Fibroblast of mammary gland (primary cell): ENCODE measurements at regions not wholly inside any gene's neighbourhood (a gene's known extent, or its start where the extent isn't known, plus 50 kb on each side); places are given as distances from the start of the nearest gene placed in this dataset.
"Not testable (repeated sequence)": the region's sequence is repeated elsewhere in the genome, so short reads cannot be mapped to it uniquely, and the experiment has no call there.

ENCODE experiments used
- DNase-seq: peaks from one replicate; pipeline ENCODE4 v3.0.0-alpha.2; 2010; ENCODE audit warnings: low read depth
- H3K4me3 ChIP-seq: 2 replicates; pipeline ENCODE4 v1.5.1; 2011; ENCODE audit warnings: low read depth, mild to moderate bottlenecking, low read length, moderate library complexity; ENCODE audit not compliant: control insufficient read depth
- CTCF ChIP-seq: conservative IDR thresholded peaks from 2 replicates; pipeline ENCODE4 v1.5.1; 2011; ENCODE audit warnings: low read depth, low read length, inconsistent platforms; ENCODE audit not compliant: control insufficient read depth, insufficient read depth

GRCh38 chr3:35295906-35296305 lies 343.4 kb upstream of the ARPP21 start:
- DNase-seq: no peak
- no peak overlapping the region for H3K4me3 ChIP-seq
- TF ChIP-seq CTCF: no peak

- no peak overlapping the region for H3K4me3 ChIP-seq
- no peak for DNase-seq
- TF ChIP-seq CTCF: no peak
Measured at GRCh38 chr3:35296533-35296932, 342.8 kb upstream of the ARPP21 start.

- DNase-seq, H3K4me3 ChIP-seq: not testable (repeated sequence)
Measured at GRCh38 chr3:35296944-35297343, 342.4 kb upstream of the ARPP21 start.

- DNase-seq: no peak
- TF ChIP-seq CTCF: no peak
- H3K4me3 ChIP-seq: no peak overlapping the region
Measured at GRCh38 chr3:35305406-35305805, 333.9 kb upstream of the ARPP21 start.

GRCh38 chr3:35307296-35307695 lies 332.0 kb upstream of the ARPP21 start:
- TF ChIP-seq CTCF: no peak
- H3K4me3 ChIP-seq: no peak overlapping the region
- DNase-seq: no peak

GRCh38 chr3:35316841-35317240 lies 322.5 kb upstream of the ARPP21 start:
- H3K4me3 ChIP-seq, DNase-seq: not testable (repeated sequence)

GRCh38 chr3:35320646-35321407 lies 318.5 kb upstream of the ARPP21 start:
- no peak overlapping the region for H3K4me3 ChIP-seq

More at GRCh38 chr3:35320646-35321407, 318.5 kb upstream of the ARPP21 start:
- DNase-seq: no peak
- no peak for TF ChIP-seq CTCF
